ENCODE measurements at regions not wholly inside any gene's neighbourhood (a gene's known extent, or its start where the extent isn't known, plus 50 kb on each side); places are given as distances from the start of the nearest gene placed in this dataset.
"Not testable (repeated sequence)": the region's sequence is repeated elsewhere in the genome, so short reads cannot be mapped to it uniquely, and the experiment has no call there.

DNA sequence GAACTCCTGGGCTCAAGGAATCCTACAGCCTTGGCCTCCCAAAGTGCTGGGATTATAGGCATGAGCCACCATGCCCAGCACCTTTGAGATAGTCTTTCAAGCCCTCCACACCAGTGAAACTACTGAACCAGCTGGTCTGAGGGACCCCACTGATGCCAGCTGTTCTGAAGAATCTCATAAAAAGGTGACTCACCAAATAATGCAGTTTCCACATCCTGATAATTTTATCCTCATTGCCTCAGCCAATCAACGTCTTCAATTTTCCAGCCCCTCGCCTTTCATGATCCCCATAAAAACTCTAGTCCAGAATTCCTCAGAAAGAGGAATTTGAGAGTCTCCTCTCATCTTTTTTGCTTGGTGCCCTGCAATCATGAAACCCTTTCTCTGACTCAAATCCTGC lies 1691.6 kb upstream of the LRRTM3 start:
- Histone ChIP-seq H3K27me3 (ENCODE audit: insufficient read depth, low read length, poor library complexity) (no peaks in the 10 kb centered on the region), H3K9ac (ENCODE audit: low read length) (no peak overlapping the region), H3K4me2 (ENCODE audit: low read length) (no peak overlapping the region), H4K5ac (ENCODE audit: low read length) (no peak overlapping the region), H2AK5ac (ENCODE audit: low read length) (no peak overlapping the region), H2BK5ac (ENCODE audit: low read length) (no peak overlapping the region), H3K79me1 (ENCODE audit: low read length) (no peaks in the 10 kb centered on the region), H3K4me3 (ENCODE audit: low read length) (no peak overlapping the region), H3K27ac (ENCODE audit: low read depth, low read length) (no peak overlapping the region), H3K36me3 (ENCODE audit: control insufficient read depth, insufficient read depth, low read length) (no peaks in the 10 kb centered on the region), H3K23ac (ENCODE audit: low read length) (no peak overlapping the region), H3K79me2 (ENCODE audit: control insufficient read depth, insufficient read depth, low read length) (no peaks in the 10 kb centered on the region), H3K4me1 (ENCODE audit: control insufficient read depth, low read depth, low read length) (no peaks in the 10 kb centered on the region), H4K8ac (ENCODE audit: low read depth, low read length) (no peak overlapping the region), H3K4ac (ENCODE audit: low read depth, low read length) (no peak overlapping the region), H3K56ac (ENCODE audit: low read length) (no peak overlapping the region), H2BK15ac (replicated peaks; ENCODE audit: low read depth) (no peak overlapping the region), H3K18ac (ENCODE audit: low read length) (no peak overlapping the region), H2BK120ac (ENCODE audit: low read depth, low read length) (no peak overlapping the region)
- no peak for DNase-seq
- WGBS (ENCODE audit: extremely low coverage, insufficient coverage, low lambda C conversion rate): no CpG with 5 or more reads among the region's 2 CpGs

DNA sequence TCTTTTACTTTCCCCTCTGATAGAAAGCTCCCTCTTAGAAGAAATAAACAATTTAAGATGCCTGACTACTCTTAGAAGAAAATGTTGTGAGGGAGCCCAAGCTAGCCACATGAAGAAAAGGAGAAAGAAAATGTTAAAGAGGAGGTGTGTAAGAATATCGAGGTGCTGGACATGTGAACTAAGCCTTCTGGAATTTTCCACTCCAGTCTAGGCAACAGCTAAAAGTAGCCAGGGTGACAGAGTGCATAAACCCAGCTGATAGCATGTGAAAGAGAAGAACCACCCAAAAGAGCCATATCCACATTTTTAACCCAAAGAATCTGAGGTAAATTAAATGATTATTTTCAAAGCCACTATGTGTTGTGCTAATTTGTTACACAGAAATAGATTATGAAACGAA lies 1690.6 kb upstream of the LRRTM3 start:
- Histone ChIP-seq H3K27me3 (ENCODE audit: insufficient read depth, low read length, poor library complexity) (no peaks in the 10 kb centered on the region), H3K36me3 (ENCODE audit: control insufficient read depth, insufficient read depth, low read length) (no peaks in the 10 kb centered on the region), H2BK120ac (ENCODE audit: low read depth, low read length) (no peak overlapping the region), H3K79me1 (ENCODE audit: low read length) (no peaks in the 10 kb centered on the region), H3K27ac (ENCODE audit: low read depth, low read length) (no peak overlapping the region), H3K79me2 (ENCODE audit: control insufficient read depth, insufficient read depth, low read length) (no peaks in the 10 kb centered on the region), H3K4me2 (ENCODE audit: low read length) (no peak overlapping the region), H3K18ac (ENCODE audit: low read length) (no peak overlapping the region), H3K56ac (ENCODE audit: low read length) (no peak overlapping the region), H4K5ac (ENCODE audit: low read length) (no peak overlapping the region), H3K4me3 (ENCODE audit: low read length) (no peak overlapping the region), H2BK15ac (replicated peaks; ENCODE audit: low read depth) (no peak overlapping the region), H3K4me1 (ENCODE audit: control insufficient read depth, low read depth, low read length) (no peaks in the 10 kb centered on the region), H2AK5ac (ENCODE audit: low read length) (no peak overlapping the region), H3K23ac (ENCODE audit: low read length) (no peak overlapping the region), H2BK5ac (ENCODE audit: low read length) (no peak overlapping the region), H3K4ac (ENCODE audit: low read depth, low read length) (no peak overlapping the region), H3K9ac (ENCODE audit: low read length) (no peak overlapping the region), H4K8ac (ENCODE audit: low read depth, low read length) (no peak overlapping the region)
- WGBS (ENCODE audit: extremely low coverage, insufficient coverage, low lambda C conversion rate): no CpG with 5 or more reads among the region's 2 CpGs
- DNase-seq: no peak

DNA sequence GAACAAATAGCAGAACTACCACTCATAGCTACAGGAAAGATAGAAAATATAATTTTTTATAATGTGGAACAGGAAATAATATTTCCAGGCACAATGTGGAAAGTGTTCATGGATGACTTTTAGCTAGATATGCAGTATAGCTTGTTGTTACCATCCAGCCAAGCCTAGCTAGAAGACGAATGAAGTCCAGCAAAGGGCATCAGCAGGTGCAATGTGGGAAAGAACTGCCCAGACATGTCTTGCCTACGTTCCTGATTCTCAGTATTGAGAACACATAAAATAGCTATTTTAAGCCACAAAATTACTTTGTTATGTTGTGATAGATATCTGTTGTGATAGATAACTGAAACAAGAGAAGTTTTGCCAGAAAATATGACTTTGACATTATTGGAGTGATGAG lies 1690.0 kb upstream of the LRRTM3 start:
- Histone ChIP-seq H4K8ac (ENCODE audit: low read depth, low read length) (no peak overlapping the region), H3K4ac (ENCODE audit: low read depth, low read length) (no peak overlapping the region), H2BK5ac (ENCODE audit: low read length) (no peak overlapping the region), H3K27ac (ENCODE audit: low read depth, low read length) (no peak overlapping the region), H3K79me1 (ENCODE audit: low read length) (no peaks in the 10 kb centered on the region), H2BK120ac (ENCODE audit: low read depth, low read length) (no peak overlapping the region), H3K27me3 (ENCODE audit: insufficient read depth, low read length, poor library complexity) (no peaks in the 10 kb centered on the region), H3K4me3 (ENCODE audit: low read length) (no peak overlapping the region), H3K56ac (ENCODE audit: low read length) (no peak overlapping the region), H4K5ac (ENCODE audit: low read length) (no peak overlapping the region), H3K4me1 (ENCODE audit: control insufficient read depth, low read depth, low read length) (no peaks in the 10 kb centered on the region), H3K18ac (ENCODE audit: low read length) (no peak overlapping the region), H3K79me2 (ENCODE audit: control insufficient read depth, insufficient read depth, low read length) (no peaks in the 10 kb centered on the region), H2AK5ac (ENCODE audit: low read length) (no peak overlapping the region), H3K36me3 (ENCODE audit: control insufficient read depth, insufficient read depth, low read length) (no peaks in the 10 kb centered on the region), H3K9ac (ENCODE audit: low read length) (no peak overlapping the region), H3K4me2 (ENCODE audit: low read length) (no peak overlapping the region), H2BK15ac (replicated peaks; ENCODE audit: low read depth) (no peak overlapping the region), H3K23ac (ENCODE audit: low read length) (no peak overlapping the region)
- no peak for DNase-seq
- WGBS (ENCODE audit: extremely low coverage, insufficient coverage, low lambda C conversion rate): no CpG with 5 or more reads among the region's 2 CpGs

DNA sequence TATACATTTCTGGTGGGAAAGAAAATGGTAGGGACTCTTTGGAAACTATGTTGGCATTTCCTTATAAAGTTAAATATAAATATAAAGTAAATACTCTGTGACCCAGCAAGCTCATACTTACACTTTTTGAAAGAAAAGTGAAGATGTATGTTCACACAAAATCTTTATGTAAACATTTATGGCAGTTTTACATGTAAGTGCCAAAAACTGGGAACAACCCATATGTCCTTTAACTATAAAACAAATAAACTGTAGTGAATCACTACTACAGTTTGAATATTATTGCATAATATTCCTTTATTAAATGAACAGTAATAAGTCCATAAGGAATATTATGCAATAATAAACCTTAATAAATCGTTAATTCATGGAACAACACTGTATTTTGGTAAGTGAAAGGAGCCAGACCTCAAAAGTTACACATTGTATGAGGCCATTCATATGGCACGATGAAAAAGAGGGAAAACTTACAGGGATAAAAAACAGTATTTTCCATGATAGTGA lies 1660.3 kb upstream of the LRRTM3 start:
- no peak overlapping the region for H3K9ac ChIP-seq (ENCODE audit: low read length)
- WGBS (ENCODE audit: extremely low coverage, insufficient coverage, low lambda C conversion rate): no CpG with 5 or more reads among the region's 2 CpGs
- no peak overlapping the region for H4K8ac ChIP-seq (ENCODE audit: low read depth, low read length)
- H3K56ac ChIP-seq (ENCODE audit: low read length): no peak overlapping the region
- no peak overlapping the region for H3K18ac ChIP-seq (ENCODE audit: low read length)
- no peaks in the 10 kb centered on the region for H3K36me3 ChIP-seq (ENCODE audit: control insufficient read depth, insufficient read depth, low read length)
- no peak overlapping the region for H2AK5ac ChIP-seq (ENCODE audit: low read length)
- no peak overlapping the region for H2BK15ac ChIP-seq (replicated peaks; ENCODE audit: low read depth)
- H3K27me3 ChIP-seq (ENCODE audit: insufficient read depth, low read length, poor library complexity): no peaks in the 10 kb centered on the region
- H4K5ac ChIP-seq (ENCODE audit: low read length): no peak overlapping the region
- H3K4ac ChIP-seq (ENCODE audit: low read depth, low read length): no peak overlapping the region
- H3K23ac ChIP-seq (ENCODE audit: low read length): no peak overlapping the region
- H3K27ac ChIP-seq (ENCODE audit: low read depth, low read length): no peak overlapping the region
- no peak overlapping the region for H2BK120ac ChIP-seq (ENCODE audit: low read depth, low read length)
- no peak overlapping the region for H3K4me3 ChIP-seq (ENCODE audit: low read length)
- H3K4me1 ChIP-seq (ENCODE audit: control insufficient read depth, low read depth, low read length): no peaks in the 10 kb centered on the region
- no peak overlapping the region for H2BK5ac ChIP-seq (ENCODE audit: low read length)
- no peaks in the 10 kb centered on the region for H3K79me1 ChIP-seq (ENCODE audit: low read length)
- DNase-seq: no peak
- no peak overlapping the region for H3K4me2 ChIP-seq (ENCODE audit: low read length)
- H3K79me2 ChIP-seq (ENCODE audit: control insufficient read depth, insufficient read depth, low read length): no peaks in the 10 kb centered on the region

DNA sequence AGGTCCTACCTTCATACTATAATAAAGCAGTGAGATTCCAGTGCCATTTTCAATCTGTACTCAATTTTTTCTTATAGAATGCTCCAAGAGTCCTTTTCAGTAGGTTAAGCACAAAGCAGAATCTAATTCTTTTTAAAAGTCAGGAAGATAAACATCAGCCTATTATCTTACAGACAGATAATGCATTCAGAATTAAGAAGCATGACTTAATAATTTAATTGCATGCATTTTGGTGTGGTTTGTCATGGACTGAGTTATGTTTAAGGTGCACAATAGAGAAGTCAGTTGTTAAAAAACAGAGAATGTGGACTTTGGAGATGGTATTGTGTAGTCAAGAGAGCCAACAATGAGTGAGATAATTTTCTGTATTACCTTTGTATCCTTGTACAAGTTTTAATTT lies 1656.3 kb upstream of the LRRTM3 start:
- not testable (repeated sequence) for H2AK5ac ChIP-seq (ENCODE audit: low read length); H3K4me3 ChIP-seq (ENCODE audit: low read length); H4K5ac ChIP-seq (ENCODE audit: low read length); H3K27me3 ChIP-seq (ENCODE audit: insufficient read depth, low read length, poor library complexity); H4K8ac ChIP-seq (ENCODE audit: low read depth, low read length); H2BK15ac ChIP-seq (replicated peaks; ENCODE audit: low read depth); H3K23ac ChIP-seq (ENCODE audit: low read length); H3K18ac ChIP-seq (ENCODE audit: low read length); H3K4me2 ChIP-seq (ENCODE audit: low read length); H2BK120ac ChIP-seq (ENCODE audit: low read depth, low read length); H2BK5ac ChIP-seq (ENCODE audit: low read length); H3K9ac ChIP-seq (ENCODE audit: low read length); DNase-seq; H3K4ac ChIP-seq (ENCODE audit: low read depth, low read length); H3K4me1 ChIP-seq (ENCODE audit: control insufficient read depth, low read depth, low read length); H3K27ac ChIP-seq (ENCODE audit: low read depth, low read length); H3K79me1 ChIP-seq (ENCODE audit: low read length); H3K56ac ChIP-seq (ENCODE audit: low read length); H3K36me3 ChIP-seq (ENCODE audit: control insufficient read depth, insufficient read depth, low read length); H3K79me2 ChIP-seq (ENCODE audit: control insufficient read depth, insufficient read depth, low read length)

DNA sequence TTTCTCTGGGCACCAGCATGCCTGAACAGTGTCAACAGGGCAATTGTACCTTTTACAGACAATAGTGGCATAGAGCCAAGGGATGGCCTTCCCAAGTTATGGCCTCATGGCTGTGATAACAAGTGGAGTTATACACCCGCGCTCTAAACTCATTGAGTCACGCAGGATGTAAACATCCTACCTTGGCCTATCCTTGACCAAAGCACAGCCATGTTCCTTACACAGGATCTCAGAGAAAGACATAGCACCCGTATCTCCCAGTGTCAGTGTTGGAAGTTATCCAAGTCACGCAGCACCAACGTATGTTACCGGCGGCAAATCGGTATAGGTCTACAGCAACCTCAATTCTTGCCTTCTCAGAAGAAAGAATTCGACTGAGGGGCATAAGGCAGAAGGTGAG lies 1654.9 kb upstream of the LRRTM3 start:
- no peak overlapping the region for H3K4ac ChIP-seq (ENCODE audit: low read depth, low read length)
- no peak overlapping the region for H4K5ac ChIP-seq (ENCODE audit: low read length)
- no peak overlapping the region for H3K56ac ChIP-seq (ENCODE audit: low read length)
- H2BK120ac ChIP-seq (ENCODE audit: low read depth, low read length): no peak overlapping the region
- H3K9ac ChIP-seq (ENCODE audit: low read length): no peak overlapping the region
- no peak overlapping the region for H2BK15ac ChIP-seq (replicated peaks; ENCODE audit: low read depth)
- H2BK5ac ChIP-seq (ENCODE audit: low read length): no peak overlapping the region
- no peak overlapping the region for H3K4me3 ChIP-seq (ENCODE audit: low read length)
- no CpG with 5 or more reads among the region's 10 CpGs for WGBS (ENCODE audit: extremely low coverage, insufficient coverage, low lambda C conversion rate)
- H3K23ac ChIP-seq (ENCODE audit: low read length): no peak overlapping the region
- no peak overlapping the region for H3K27ac ChIP-seq (ENCODE audit: low read depth, low read length)
- no peaks in the 10 kb centered on the region for H3K4me1 ChIP-seq (ENCODE audit: control insufficient read depth, low read depth, low read length)
- no peak for DNase-seq
- H3K79me2 ChIP-seq (ENCODE audit: control insufficient read depth, insufficient read depth, low read length): no peaks in the 10 kb centered on the region
- no peaks in the 10 kb centered on the region for H3K36me3 ChIP-seq (ENCODE audit: control insufficient read depth, insufficient read depth, low read length)
- H3K27me3 ChIP-seq (ENCODE audit: insufficient read depth, low read length, poor library complexity): no peaks in the 10 kb centered on the region
- no peak overlapping the region for H3K18ac ChIP-seq (ENCODE audit: low read length)
- H3K4me2 ChIP-seq (ENCODE audit: low read length): no peak overlapping the region
- no peak overlapping the region for H4K8ac ChIP-seq (ENCODE audit: low read depth, low read length)
- no peaks in the 10 kb centered on the region for H3K79me1 ChIP-seq (ENCODE audit: low read length)
- H2AK5ac ChIP-seq (ENCODE audit: low read length): no peak overlapping the region

Measured in mesendoderm (in vitro differentiated cells).